LNCAP (cell line): ENCODE measurements at regions not wholly inside any gene's neighbourhood (a gene's known extent, or its start where the extent isn't known, plus 50 kb on each side); places are given as distances from the start of the nearest gene placed in this dataset.

Experiments
- CTCF ChIP-seq: fragments of 450-650 bp; IDR thresholded peaks from 2 replicates; pipeline ENCODE4 v1.5.1; 2017; ENCODE audit warnings: mild to moderate bottlenecking

- no peak for TF ChIP-seq CTCF
Observed at GRCh38 chr18:55166260-55166598, 207.0 kb upstream of the CCDC68 start.

GRCh38 chr18:55163550-55163949 lies 204.3 kb upstream of the CCDC68 start:
- no peak for TF ChIP-seq CTCF

GRCh38 chr18:55161916-55162315 lies 202.7 kb upstream of the CCDC68 start:
- no peak for TF ChIP-seq CTCF

GRCh38 chr18:55159027-55159426 lies 199.8 kb upstream of the CCDC68 start:
- TF ChIP-seq CTCF, result no peak

GRCh38 chr18:55158570-55158969 lies 199.3 kb upstream of the CCDC68 start:
- no peak for TF ChIP-seq CTCF

GRCh38 chr18:55153346-55153745 lies 194.1 kb upstream of the CCDC68 start:
- no peak for TF ChIP-seq CTCF

- TF ChIP-seq CTCF, result no peak
Observed at GRCh38 chr18:55152801-55153200, 193.5 kb upstream of the CCDC68 start.

GRCh38 chr18:55149994-55150393 lies 190.7 kb upstream of the CCDC68 start:
- TF ChIP-seq CTCF, result no peak
